GM18508 (cell line): ENCODE measurements at regions not wholly inside any gene's neighbourhood (a gene's known extent, or its start where the extent isn't known, plus 50 kb on each side); places are given as distances from the start of the nearest gene placed in this dataset.

Experiments used
- ATAC-seq: cut with Tn5 transposase; IDR thresholded peaks from one replicate; pipeline ENCODE4 v1.9.1; 2021; ENCODE audit warnings: moderate number of reproducible peaks; ENCODE audit not compliant: insufficient read depth, unreplicated experiment

- no peak for ATAC-seq
These were observed 762.1 kb downstream of the LTN1 start for GRCh38 chr21:28230559-28230958.

GRCh38 chr21:28229814-28230213, 762.9 kb downstream of the LTN1 start:
- ATAC-seq: no peak

- ATAC-seq: no peak
These were observed 764.1 kb downstream of the LTN1 start for GRCh38 chr21:28228636-28228995.

GRCh38 chr21:28227881-28228635, 764.6 kb downstream of the LTN1 start:
- no peak for ATAC-seq

- no peak for ATAC-seq
These were observed 766.1 kb downstream of the LTN1 start for GRCh38 chr21:28226563-28226962.

GRCh38 chr21:28224191-28224726, 768.4 kb downstream of the LTN1 start:
- no peak for ATAC-seq

GRCh38 chr21:28221984-28222383, 770.7 kb downstream of the LTN1 start:
- no peak for ATAC-seq

- ATAC-seq: no peak
These were observed 772.0 kb downstream of the LTN1 start for GRCh38 chr21:28220680-28221079.

- ATAC-seq: no peak
These were observed 775.6 kb downstream of the LTN1 start for GRCh38 chr21:28216976-28217523.

GRCh38 chr21:28215214-28215954, 777.3 kb downstream of the LTN1 start:
- ATAC-seq: no peak

- no peak for ATAC-seq
These were observed 777.9 kb downstream of the LTN1 start for GRCh38 chr21:28214786-28215185.

- ATAC-seq: no peak
These were observed 779.4 kb downstream of the LTN1 start for GRCh38 chr21:28213261-28213660.

GRCh38 chr21:28212061-28212460, 780.6 kb downstream of the LTN1 start:
- ATAC-seq: no peak

GRCh38 chr21:28207436-28208173, 785.1 kb downstream of the LTN1 start:
- ATAC-seq: no peak

GRCh38 chr21:28200726-28201125, 792.0 kb downstream of the LTN1 start:
- no peak for ATAC-seq

GRCh38 chr21:28196981-28197380, 795.7 kb downstream of the LTN1 start:
- ATAC-seq: no peak

GRCh38 chr21:28193189-28193588, 799.5 kb downstream of the LTN1 start:
- no peak for ATAC-seq

- ATAC-seq: no peak
These were observed 806.1 kb downstream of the LTN1 start for GRCh38 chr21:28186604-28187003.

- ATAC-seq: no peak
These were observed 810.9 kb downstream of the LTN1 start for GRCh38 chr21:28181730-28182129.

- no peak for ATAC-seq
These were observed 813.5 kb downstream of the LTN1 start for GRCh38 chr21:28179136-28179535.

- ATAC-seq: no peak
These were observed 815.6 kb downstream of the LTN1 start for GRCh38 chr21:28177124-28177523.
